BE2C (cell line): ENCODE measurements at regions not wholly inside any gene's neighbourhood (a gene's known extent, or its start where the extent isn't known, plus 50 kb on each side); places are given as distances from the start of the nearest gene placed in this dataset.

Source experiments
- DNase-seq: peaks from one replicate; pipeline ENCODE4 v3.0.0-alpha.2; 2020
- H3K27me3 ChIP-seq: fragments of 250-450 bp; sonication (Bioruptor Pico); 2 replicates; pipeline ENCODE4 v1.5.1; 2020; ENCODE audit warnings: mild to moderate bottlenecking
- H3K36me3 ChIP-seq: fragments of 250-450 bp; sonication (Bioruptor Pico); 2 replicates; pipeline ENCODE4 v1.5.1; 2020; ENCODE audit warnings: mild to moderate bottlenecking
- H3K4me1 ChIP-seq: fragments of 250-450 bp; sonication (Bioruptor Pico); 2 replicates; pipeline ENCODE4 v1.5.1; 2020
- H3K4me3 ChIP-seq: 2 replicates; pipeline ENCODE4 v1.5.1; 2011; ENCODE audit warnings: low read depth, low read length
- H3K9me3 ChIP-seq: fragments of 250-450 bp; sonication (Bioruptor Pico); 2 replicates; pipeline ENCODE4 v1.5.1; 2020
- CTCF ChIP-seq: IDR thresholded peaks from 2 replicates; pipeline ENCODE4 v1.5.1; 2012; ENCODE audit warnings: mild to moderate bottlenecking, low read depth, low read length

- TF ChIP-seq CTCF = no peak
- DNase-seq = no peak
- Histone ChIP-seq H3K4me1 (no peaks in the 10 kb centered on the region), H3K9me3 (no peaks in the 10 kb centered on the region), H3K27me3 (no peaks in the 10 kb centered on the region), H3K36me3 (no peaks in the 10 kb centered on the region), H3K4me3 (no peak overlapping the region)
Observed at GRCh38 chr4:175935016-175935661, 123.1 kb upstream of the GPM6A start.

DNA sequence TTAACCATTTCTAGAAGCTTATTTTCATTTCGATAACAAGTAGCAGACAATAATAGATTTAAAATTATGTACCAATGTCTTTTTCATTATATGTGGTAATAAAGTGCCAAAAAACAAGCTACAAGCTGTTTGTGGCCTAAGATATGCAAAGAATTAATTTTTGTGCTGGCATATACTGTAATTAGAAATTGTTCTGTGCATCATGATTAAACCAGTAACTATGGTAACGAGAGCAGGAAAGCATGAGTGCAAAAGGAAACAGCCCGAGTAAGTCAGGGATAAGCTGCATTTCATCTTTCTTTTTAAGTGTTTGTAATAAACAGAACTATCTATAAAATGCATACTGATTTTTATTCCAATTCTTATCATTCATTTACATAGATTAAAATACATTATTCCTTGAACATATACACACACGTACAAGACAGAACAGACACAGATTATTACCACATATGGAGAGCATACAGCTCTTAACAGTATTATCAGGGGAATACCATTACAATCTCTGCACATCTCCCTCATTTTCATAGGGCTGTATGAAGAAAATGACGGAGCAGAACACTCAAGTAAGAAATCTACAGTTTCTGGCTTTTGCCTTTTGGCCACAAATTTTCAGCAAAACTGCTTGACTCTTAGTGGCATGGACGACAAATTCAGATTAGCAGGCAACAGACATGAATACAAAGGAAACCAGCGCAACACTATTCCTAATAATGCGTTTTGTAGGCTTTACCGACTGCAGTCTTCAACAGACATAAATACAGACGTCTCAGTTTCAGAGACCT is 121.3 kb upstream of the WDR17 start:
- Histone ChIP-seq H3K9me3 (no peaks in the 10 kb centered on the region), H3K4me1 (no peaks in the 10 kb centered on the region), H3K27me3 (peaks cover 4% of the 10 kb centered on the region; the same call in 1 of the 2 replicates), H3K36me3 (no peaks in the 10 kb centered on the region), H3K4me3 (no peak overlapping the region)
- no peak for DNase-seq
- TF ChIP-seq CTCF = no peak

GRCh38 chr4:175946472-175947116 is 119.0 kb upstream of the WDR17 start:
- Histone ChIP-seq H3K27me3 (peaks cover 4% of the 10 kb centered on the region; the same call in 1 of the 2 replicates), H3K9me3 (no peaks in the 10 kb centered on the region), H3K4me3 (no peak overlapping the region), H3K4me1 (no peaks in the 10 kb centered on the region), H3K36me3 (no peaks in the 10 kb centered on the region)
- DNase-seq = no peak
- no peak for TF ChIP-seq CTCF

- DNase-seq = no peak
- Histone ChIP-seq H3K4me1 (no peaks in the 10 kb centered on the region), H3K4me3 (no peak overlapping the region), H3K9me3 (no peaks in the 10 kb centered on the region), H3K27me3 (peaks cover 4% of the 10 kb centered on the region; the same call in 1 of the 2 replicates), H3K36me3 (no peaks in the 10 kb centered on the region)
- peak; percentile 61 for TF ChIP-seq CTCF
Observed at GRCh38 chr4:175947117-175947722, 118.4 kb upstream of the WDR17 start.

- Histone ChIP-seq H3K36me3 (no peaks in the 10 kb centered on the region), H3K4me3 (no peak overlapping the region), H3K4me1 (no peaks in the 10 kb centered on the region), H3K27me3 (no peaks in the 10 kb centered on the region), H3K9me3 (no peaks in the 10 kb centered on the region)
- no peak for DNase-seq
- TF ChIP-seq CTCF = no peak
Observed at GRCh38 chr4:175951794-175952193, 113.8 kb upstream of the WDR17 start.
